Osteocyte (in vitro differentiated cells): ENCODE measurements at regions not wholly inside any gene's neighbourhood (a gene's known extent, or its start where the extent isn't known, plus 50 kb on each side); places are given as distances from the start of the nearest gene placed in this dataset.
A peak's percentile ranks its signal among the peaks of the same experiment; 100 is the strongest.

Source experiments
- DNase-seq: peaks from one replicate; pipeline ENCODE4 v3.0.0; 2021; ENCODE audit warnings: mixed read lengths; ENCODE audit not compliant: unreplicated experiment; ENCODE audit errors: extremely low spot score
- H3K27ac Mint-ChIP-seq: one replicate; pipeline ENCODE4 v1.8.0; 2021; ENCODE audit warnings: mild to moderate bottlenecking, mixed read lengths; ENCODE audit not compliant: unreplicated experiment
- H3K27me3 Mint-ChIP-seq: one replicate; pipeline ENCODE4 v1.8.0; 2021; ENCODE audit warnings: mixed read lengths; ENCODE audit not compliant: unreplicated experiment
- H3K36me3 Mint-ChIP-seq: one replicate; pipeline ENCODE4 v1.8.0; 2021; ENCODE audit warnings: mixed read lengths; ENCODE audit not compliant: unreplicated experiment
- H3K4me1 Mint-ChIP-seq: one replicate; pipeline ENCODE4 v1.8.0; 2021; ENCODE audit warnings: mixed read lengths; ENCODE audit not compliant: unreplicated experiment
- H3K4me3 Mint-ChIP-seq: one replicate; pipeline ENCODE4 v1.8.0; 2021; ENCODE audit warnings: mild to moderate bottlenecking, moderate library complexity, mixed read lengths; ENCODE audit not compliant: unreplicated experiment
- H3K9me3 Mint-ChIP-seq: one replicate; pipeline ENCODE4 v1.8.0; 2021; ENCODE audit warnings: mixed read lengths; ENCODE audit not compliant: unreplicated experiment
- TF ChIP-seq, protein P1 (sequence below): fragments of 200-600 bp; sonication (generic); IDR thresholded peaks from 2 replicates; pipeline ENCODE4 v1.5.0; 2021; ENCODE audit warnings: antibody characterized with exemption, mild to moderate bottlenecking, moderate library complexity

DNA sequence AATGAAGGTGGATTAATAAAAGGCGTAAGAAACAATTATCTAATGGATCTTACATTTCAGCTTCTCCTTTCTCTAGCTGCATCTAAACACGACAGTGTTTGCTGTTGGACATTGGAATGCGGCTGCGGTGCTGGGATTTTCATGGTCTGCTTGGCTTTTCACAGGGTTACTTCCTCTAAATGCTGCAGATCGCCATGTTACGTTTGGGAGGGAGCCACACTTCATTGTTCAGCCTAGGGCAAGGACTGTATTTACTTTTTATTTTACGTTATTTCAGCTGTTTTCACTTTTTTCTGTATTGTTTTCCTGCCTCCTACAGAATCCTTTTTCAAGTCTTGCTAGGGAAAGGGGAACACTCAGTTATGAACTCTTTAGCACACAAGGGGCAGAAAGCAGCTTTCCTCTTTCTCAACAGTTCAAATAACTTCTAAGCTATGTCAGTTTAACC lies 97.9 kb upstream of the MTHFD1L start:
- DNase-seq: no peak
- H3K36me3 Mint-ChIP-seq: no peaks in the 10 kb centered on the region
- no peaks in the 10 kb centered on the region for H3K27me3 Mint-ChIP-seq
- TF ChIP-seq, protein P1, sequence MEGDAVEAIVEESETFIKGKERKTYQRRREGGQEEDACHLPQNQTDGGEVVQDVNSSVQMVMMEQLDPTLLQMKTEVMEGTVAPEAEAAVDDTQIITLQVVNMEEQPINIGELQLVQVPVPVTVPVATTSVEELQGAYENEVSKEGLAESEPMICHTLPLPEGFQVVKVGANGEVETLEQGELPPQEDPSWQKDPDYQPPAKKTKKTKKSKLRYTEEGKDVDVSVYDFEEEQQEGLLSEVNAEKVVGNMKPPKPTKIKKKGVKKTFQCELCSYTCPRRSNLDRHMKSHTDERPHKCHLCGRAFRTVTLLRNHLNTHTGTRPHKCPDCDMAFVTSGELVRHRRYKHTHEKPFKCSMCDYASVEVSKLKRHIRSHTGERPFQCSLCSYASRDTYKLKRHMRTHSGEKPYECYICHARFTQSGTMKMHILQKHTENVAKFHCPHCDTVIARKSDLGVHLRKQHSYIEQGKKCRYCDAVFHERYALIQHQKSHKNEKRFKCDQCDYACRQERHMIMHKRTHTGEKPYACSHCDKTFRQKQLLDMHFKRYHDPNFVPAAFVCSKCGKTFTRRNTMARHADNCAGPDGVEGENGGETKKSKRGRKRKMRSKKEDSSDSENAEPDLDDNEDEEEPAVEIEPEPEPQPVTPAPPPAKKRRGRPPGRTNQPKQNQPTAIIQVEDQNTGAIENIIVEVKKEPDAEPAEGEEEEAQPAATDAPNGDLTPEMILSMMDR: no peak
- H3K27ac Mint-ChIP-seq: peak overlapping the region; percentile 75
- H3K9me3 Mint-ChIP-seq: no peaks in the 10 kb centered on the region
- H3K4me1 Mint-ChIP-seq: peaks cover 48% of the 10 kb centered on the region
- H3K4me3 Mint-ChIP-seq: peak overlapping the region; percentile 22

DNA sequence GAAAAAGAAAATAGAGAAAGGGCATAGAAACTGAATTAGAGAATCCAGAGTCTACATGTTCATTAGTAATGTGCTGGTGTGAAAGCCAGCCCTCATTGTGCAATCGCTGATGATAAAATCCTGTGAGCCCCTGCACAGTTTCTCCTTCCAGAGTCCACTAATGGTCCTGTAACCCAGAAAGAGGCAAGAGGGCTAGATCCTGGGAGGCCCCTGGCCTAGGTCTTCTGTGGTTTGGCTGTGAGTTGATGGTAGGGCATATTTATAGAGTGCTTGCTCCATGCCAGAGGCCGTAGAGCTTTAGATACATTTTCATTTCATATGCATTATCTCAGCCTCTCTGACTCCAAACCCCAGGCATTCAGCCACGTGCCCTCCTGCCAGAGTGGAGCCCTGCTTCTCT lies 94.9 kb upstream of the MTHFD1L start:
- H3K27ac Mint-ChIP-seq: no peak overlapping the region
- H3K9me3 Mint-ChIP-seq: peaks cover 9% of the 10 kb centered on the region
- no peak overlapping the region for H3K4me3 Mint-ChIP-seq
- H3K27me3 Mint-ChIP-seq: no peaks in the 10 kb centered on the region
- no peak for DNase-seq
- H3K36me3 Mint-ChIP-seq: peaks cover 3% of the 10 kb centered on the region
- peaks cover 50% of the 10 kb centered on the region for H3K4me1 Mint-ChIP-seq
- TF ChIP-seq, protein P1: no peak

- no peak overlapping the region for H3K27ac Mint-ChIP-seq
Observed at GRCh38 chr6:150773969-150774368, 91.5 kb upstream of the MTHFD1L start.

GRCh38 chr6:150775415-150776203 lies 89.9 kb upstream of the MTHFD1L start:
- Mint-ChIP-seq H3K4me1 (peaks cover 17% of the 10 kb centered on the region), H3K9me3 (peaks cover 9% of the 10 kb centered on the region), H3K27me3 (no peaks in the 10 kb centered on the region), H3K36me3 (peaks cover 3% of the 10 kb centered on the region), H3K4me3 (no peak overlapping the region), H3K27ac (no peak overlapping the region)
- DNase-seq: no peak
- TF ChIP-seq, protein P1: no peak

More at GRCh38 chr6:150773969-150774368, 91.5 kb upstream of the MTHFD1L start:
- peaks cover 3% of the 10 kb centered on the region for H3K36me3 Mint-ChIP-seq
- TF ChIP-seq, protein P1: no peak
- H3K4me1 Mint-ChIP-seq: peaks cover 21% of the 10 kb centered on the region
- DNase-seq: no peak
- peaks cover 9% of the 10 kb centered on the region for H3K9me3 Mint-ChIP-seq
- H3K4me3 Mint-ChIP-seq: no peak overlapping the region
- H3K27me3 Mint-ChIP-seq: no peaks in the 10 kb centered on the region

DNA sequence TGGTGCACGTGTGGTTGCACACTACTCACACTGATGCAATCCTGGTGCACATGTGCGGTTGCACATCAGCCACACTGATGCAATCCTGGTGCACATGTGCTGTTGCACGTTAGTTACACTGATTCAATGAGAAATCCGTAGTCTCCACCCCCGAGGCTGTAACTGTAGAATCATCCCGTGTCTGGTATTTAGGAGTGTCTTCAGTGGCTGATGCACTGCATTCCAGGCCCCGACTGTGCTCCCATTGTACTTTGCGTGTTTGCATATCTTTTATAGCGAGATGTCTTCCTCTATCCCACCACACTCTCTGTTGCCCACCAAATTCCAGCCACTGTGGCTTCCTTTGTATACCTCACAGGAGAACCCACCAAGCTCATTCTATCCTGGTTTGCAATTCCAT lies 87.8 kb upstream of the MTHFD1L start:
- no peak for DNase-seq
- TF ChIP-seq, protein P1: no peak
- H3K27me3 Mint-ChIP-seq: no peaks in the 10 kb centered on the region
- H3K4me3 Mint-ChIP-seq: no peak overlapping the region
- peaks cover 3% of the 10 kb centered on the region for H3K36me3 Mint-ChIP-seq
- peaks cover 8% of the 10 kb centered on the region for H3K4me1 Mint-ChIP-seq
- H3K27ac Mint-ChIP-seq: no peak overlapping the region
- peaks cover 9% of the 10 kb centered on the region for H3K9me3 Mint-ChIP-seq
